HT1080 (cell line): ENCODE measurements at regions not wholly inside any gene's neighbourhood (a gene's known extent, or its start where the extent isn't known, plus 50 kb on each side); places are given as distances from the start of the nearest gene placed in this dataset.
A peak's percentile ranks its signal among the peaks of the same experiment; 100 is the strongest.

Experiments
- DNase-seq: peaks from one replicate; pipeline ENCODE4 v3.0.0-alpha.2; 2015; ENCODE audit warnings: low read depth

DNA sequence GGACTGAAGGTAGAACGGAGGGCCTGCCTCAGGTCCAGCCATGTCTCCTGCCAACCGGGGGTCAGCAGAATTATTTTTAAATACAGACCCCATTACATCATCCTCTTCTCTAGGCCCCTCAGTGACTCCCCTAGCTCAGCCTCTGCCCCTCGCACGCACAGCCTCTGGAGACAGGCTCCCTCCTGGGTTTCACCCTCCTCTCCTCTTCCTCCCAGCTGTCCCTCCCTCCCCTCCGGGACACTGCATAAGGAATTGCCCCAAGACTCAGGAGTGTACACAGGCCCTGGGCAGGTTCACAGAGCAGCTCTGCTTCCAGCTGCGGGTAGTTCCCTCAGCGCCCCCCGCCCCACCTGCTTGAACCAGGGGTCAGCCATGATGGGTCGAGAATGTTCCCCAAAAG, 520.2 kb upstream of the MYT1L start:
- DNase-seq, result no peak

DNA sequence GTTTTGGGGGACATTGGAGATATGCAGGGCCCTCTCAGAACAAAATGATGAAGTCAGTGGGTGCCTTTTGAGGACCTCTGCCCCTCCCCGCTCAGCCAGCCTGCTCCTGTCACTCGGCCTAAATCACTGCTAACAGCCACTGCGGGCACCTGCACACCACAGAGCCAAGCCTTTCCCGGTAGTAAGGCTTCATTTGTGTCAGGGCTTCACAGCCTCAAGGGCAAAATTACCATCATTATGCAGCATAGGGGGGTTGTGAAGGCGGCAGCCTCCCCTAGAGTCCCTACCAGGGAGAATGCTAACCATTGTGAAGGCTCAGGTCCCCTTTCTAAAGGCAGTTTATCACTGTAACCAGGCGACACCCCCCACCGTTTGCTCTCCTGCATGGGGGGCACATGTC, 519.8 kb upstream of the MYT1L start:
- no peak for DNase-seq

DNA sequence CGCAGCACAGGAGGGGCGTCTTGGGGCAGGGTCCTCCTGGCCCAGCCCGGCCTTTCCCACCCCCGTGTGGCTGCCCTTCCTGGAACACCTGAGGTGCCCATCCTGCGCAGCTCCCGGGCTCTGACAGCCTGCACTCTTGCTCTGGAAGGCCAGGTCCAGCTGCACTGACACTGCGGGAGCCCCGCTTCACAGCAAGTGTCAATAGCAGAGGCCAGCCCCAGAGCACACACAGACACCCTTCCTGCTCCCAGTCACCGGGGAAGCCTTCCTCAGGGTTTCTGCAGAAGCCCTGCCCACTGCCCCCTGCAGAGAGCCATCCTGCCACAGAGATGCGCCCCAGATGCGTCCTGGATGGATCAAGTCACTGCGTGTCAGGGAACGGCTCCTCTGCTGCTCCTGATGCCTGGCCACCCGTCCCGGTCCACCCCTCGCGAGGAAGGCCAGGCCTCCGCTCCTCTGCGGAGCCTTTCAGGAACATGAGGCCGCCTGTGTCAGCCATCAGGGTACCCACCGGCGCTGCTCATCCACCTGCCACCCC, 519.2 kb upstream of the MYT1L start:
- DNase-seq, result no peak

DNA sequence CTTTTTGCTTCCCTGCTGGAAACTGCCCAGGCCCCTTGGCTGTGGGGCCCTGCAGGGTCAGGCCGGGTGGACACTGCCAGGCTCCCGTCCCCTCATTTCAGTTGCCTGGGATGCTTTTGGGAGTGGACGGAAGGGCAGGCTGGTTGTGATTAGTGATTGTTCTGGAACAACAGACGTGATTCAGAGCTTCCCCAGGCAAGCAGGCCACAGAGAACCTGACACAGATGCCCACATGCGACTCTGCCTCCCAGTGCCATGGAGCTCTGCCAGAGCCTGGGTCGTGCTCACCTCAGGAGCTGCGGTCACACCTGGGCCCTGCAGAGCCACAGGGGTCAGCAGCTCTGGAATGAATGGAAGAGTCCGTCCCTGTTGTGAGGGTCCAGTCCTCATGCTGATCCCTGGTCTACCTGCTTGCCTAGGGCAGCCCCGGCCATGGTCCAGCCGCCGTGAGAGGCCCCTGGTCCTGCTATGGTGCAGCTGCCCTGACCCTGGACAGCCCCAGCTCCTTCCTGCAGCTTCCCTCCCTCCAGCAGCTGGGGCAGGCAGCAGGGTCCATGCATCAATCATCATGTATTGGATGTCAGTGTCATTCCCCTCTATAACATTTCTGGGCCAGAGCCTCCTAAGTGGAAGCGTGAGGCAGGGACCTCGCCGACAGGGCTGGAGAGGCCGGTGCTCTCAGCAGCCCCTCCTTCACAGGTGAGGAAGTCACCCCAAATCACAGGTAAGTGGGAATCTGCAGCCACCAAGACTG, 518.6 kb upstream of the MYT1L start:
- DNase-seq, result no peak

DNA sequence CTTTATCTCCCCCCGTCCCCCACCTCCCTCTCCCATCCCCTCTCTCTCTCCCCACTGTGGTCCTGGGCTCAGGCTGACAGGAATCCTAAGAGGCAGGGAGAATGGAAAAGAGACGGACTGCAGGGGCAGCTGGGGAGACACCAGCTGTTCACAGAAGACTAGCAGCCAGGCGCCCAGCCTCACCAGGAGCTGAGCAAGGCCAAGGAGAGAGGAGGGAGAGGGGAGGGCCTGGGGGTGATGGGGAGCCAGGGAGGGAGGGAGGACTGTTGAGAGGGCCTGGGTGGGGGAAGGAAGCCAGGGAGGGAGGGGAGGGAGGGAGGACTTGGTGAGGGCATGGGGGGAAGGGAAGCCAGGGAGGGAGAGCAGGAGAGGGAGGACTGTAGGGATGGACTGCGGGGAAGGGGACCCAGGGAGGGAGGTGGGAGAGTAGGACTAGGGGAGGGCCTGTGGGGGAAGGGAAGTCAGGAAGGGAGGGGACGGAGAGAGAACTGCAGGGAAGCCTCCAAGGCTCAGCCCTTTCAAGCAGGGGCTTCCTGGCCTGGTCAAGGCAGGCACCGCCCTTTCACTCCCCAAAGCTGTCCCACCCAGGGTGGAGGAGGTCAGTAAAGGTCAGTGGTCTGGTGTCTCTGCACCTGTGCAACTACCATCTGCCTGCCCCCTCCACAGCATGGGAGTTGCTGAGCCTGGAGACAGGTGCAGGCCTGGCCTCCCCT, 517.7 kb upstream of the MYT1L start:
- no peak for DNase-seq

DNA sequence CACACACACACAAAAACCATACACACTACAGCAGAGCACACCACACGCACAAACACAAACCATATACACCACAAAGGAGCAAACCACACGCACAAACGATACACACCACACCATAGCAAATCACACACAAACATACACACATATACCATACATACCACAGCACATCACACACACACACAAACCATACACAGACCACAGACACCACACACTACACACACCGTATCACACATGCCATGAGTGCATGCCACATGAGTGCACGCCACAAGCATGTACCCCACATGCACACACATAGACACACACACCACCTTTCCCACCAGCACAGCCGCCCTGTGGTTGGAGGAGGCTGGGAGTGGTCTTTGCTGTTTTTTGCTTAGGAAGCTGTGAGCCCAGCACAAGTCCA, 517.1 kb upstream of the MYT1L start:
- DNase-seq, result no peak

DNA sequence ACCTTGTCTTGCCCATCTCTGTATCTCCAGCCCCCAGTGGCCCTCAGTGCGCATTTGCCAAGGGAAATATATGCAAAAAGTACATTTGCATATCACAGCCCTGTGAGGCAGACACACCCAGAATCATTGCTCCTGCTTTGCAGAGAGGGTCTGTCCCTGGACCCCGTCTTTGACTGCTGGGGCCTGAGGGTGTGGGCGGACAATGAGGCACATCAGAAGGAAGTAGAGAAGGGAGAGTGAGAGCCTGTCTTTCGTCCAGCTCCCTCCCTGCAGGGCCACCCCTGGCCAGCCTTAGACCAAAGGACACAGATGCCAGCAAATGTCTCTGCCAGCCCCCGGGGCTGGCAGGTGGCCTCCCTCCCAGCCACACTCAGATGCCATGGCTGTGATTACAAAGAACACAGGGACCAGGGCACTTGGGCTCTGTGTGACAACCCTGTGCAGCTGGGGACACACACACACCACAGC, 516.2 kb upstream of the MYT1L start:
- DNase-seq, result no peak

DNA sequence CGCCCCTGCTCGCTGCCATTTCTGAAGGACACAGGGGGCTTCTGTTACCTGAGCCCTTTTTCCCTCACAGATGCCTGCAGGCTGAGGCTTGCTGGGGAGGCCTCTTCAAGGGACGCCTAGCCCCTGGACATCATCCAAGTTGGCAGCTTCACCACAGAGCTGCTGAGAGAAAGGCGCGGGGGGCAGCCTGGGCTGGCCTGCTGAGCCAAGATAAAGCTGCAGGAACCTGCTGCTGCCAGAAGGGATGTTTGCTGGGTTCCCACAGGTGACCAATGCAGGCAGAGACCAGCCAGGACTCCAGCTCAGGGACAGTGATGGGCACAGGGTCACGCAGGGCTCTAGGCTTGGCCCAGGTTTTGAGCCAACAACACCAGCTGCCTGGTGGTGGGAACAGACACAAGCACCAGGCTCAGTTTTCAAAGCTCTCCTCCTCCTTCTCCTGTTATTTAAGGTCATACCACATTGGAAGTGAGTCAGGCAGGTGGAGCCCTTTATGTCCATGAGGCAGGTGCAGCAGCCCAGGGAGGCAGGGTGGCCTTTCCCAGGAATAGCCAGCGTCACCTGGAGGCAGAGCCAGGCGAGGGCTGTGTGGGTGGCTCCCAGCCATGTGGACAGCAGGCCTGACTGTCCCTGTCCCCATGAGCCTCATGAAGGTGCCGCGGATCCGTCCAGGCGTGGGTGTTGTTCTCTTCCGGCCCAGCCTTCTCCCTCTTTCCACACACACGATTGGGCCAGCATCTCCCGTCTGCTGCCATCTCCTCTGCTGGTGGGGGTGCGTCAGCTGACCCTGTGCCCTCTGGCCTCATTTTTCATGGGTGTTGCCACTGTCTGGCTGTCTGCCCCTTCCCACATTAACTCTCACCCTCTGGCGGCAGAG, 515.5 kb upstream of the MYT1L start:
- DNase-seq, result peak; percentile 15

DNA sequence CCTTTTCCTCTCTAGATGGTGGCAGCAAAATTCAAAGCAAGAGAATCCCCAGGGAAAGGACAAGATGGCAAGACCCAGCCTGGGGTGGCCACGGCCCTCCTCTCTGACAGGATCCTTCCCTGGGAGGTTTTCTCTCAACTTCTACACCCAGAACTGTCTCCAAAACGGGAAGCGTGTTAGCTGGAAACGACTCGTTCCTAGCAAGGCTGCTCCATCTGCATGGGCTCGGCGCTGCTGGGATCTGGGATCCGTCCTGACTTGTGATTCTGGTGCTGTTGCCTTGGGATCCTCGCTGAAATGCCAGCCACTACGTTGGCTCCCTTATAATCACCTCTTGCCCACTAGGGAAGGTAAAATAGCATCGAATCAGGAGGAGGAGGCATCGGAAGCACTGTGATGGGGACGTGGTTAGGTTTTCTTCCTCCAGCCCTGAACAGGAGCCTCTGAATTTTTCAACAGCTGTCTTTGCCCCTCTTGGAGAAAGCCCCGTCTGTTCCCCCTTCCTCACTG, 514.8 kb upstream of the MYT1L start:
- no peak for DNase-seq

DNA sequence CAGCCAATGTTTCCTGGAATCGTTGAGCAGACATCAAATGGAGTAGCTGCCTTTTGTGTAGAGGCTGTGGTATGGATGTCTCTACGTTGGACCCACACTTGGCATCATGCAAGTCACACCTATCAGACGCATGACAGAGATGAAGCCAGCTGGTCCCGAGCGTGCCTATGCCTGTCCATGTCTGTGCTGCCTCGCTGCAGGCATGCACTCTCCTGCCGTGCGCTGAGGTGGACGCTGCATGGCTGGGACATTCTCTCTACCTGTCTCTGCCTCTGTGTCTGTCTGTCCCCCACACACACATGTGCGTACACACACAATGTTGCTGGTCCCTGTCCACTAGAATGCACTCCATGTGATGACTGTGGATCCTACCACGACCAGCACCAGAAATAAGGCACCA, 514.2 kb upstream of the MYT1L start:
- DNase-seq, result no peak

DNA sequence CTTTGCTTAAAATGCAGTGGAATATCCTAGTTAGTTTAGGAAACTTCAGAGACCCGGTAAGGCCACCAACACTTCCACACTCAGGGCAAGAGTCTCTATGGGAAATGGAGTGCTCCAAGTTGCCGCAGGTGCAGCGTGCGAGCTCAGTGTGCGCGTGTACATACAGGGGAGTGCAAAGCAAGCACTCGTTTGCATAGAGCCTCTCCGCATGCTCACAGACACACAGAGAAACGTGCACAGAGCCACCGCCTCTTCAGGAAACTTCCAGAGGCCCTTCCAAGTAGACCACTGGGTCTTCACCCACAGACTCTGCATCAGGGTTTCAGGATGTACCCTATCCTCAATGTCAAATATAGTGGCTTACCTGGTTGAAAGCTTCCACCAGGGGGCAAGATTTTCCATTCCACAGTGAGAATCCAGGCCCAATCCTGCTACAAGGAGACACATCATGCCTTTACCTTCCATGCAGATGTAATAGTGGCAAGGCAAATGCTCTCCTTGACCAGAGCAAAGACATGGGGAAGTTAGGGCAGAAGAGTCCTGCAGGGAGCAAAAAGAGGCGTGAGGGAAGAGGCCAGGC, 513.0 kb upstream of the MYT1L start:
- no peak for DNase-seq

DNA sequence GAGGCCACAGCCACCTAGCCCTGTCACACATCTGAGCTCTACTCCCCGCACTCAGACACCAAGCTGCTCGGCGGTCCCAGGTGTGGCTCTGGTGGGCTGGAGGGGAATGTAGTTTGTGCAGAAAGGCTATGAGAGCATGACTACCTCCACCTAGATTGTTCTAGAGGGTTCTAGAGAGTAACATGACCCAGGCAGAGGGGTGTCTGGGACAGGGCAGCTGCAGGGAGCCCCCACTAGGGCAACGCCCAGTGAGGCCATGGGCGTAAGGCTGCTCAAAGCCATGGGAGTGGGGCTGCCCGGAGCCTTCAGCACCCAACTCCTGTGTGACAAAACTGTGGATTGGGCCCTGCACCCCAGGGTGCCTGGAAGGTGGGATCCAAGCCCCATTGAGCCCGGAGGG, 511.4 kb upstream of the MYT1L start:
- DNase-seq, result no peak

DNA sequence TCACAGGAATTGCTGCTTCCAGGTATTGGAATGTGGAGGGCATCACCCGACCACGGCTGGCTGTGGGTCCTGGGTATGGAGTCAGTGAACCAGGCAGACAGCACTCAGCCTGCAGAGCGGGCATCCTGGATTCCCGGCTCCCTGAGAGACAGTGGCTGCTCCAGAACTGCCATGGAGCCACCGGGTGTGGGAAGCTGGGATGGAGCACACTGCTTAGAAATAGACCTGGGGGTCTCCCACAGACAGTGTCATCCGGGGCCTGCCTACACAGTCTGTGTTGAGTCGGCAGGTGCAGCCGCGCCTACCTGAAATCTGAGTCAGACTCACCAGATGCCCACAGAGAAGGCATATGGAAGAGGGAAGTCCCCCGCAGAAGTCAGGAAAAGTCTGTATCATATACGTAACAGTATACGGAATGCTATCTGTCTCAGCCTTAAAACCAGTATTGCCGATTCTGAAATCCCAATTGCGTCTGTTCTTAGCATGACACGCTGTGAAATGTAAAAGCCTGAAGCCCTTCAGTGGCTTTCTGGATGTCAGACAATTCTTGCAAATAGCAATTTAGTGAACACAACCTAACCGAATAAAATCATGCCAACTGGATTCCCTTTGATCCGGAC, 509.7 kb upstream of the MYT1L start:
- no peak for DNase-seq

DNA sequence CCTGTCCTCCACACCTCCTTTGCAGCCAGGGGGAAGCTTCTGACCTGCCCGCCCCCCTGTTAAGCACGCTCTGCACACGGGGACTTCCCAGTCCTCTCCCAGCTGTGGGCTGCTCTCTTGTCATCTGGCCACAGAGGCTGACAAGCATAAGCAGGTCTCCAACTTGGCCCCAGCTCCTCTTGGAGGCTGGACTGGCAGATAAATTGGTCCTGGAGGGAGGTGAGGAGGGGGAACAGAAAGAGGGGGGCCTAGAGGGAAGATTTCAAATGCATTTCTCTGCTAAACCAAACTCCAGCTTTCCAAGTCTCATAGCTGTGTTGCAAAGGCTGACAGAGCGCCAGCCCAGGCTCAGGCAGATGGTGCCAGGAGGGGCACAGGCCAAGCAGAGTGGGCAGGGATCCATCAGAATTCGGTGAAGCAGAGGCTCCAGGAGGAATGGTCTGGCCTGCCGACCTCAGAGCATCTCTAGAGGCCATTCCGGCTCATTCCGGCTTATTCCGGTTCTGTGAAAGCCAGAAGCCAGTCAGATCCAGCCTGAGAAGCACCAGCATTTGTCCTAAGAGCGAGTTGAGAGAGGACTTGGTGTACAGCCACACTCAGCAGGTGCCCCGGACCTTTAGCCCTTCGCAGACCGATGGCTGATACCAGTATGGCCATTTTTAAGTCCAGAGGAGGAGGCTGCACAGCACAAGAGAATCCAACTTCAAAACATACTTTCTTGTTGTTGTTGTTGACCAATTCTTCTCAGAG, 508.9 kb upstream of the MYT1L start:
- no peak for DNase-seq

DNA sequence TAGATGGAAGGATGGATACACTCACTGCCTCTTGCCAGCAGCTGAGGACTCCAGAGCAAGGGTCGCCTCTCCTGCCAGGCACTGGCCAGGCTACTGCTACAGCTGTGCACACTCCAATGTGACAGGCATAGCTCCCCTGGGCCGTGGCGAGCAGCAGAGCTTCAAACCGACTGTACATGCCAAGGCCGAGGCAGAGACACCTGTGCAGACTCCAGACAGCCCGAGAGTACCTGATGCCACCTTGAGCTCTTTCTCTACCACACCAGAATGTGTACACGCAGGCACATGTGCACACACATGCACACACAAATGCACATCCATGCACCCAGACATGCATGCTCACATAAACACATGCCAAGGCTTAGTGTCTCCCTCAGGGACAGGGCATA, 508.3 kb upstream of the MYT1L start:
- DNase-seq, result no peak

DNA sequence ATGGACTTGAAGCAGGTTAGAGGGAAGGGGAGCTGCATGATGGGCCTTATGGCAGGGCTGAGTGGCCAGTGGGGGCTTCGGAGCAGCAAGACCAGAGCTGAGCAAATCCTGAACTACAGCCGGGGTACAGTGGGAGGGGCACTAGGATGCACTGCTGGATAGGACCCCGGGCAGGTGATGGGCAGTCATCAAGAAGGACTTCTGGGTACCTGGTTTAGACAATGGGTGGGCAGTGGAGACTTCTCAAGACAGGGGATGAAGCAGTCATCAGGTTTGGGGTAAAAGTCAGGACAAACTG, 507.4 kb upstream of the MYT1L start:
- DNase-seq, result no peak

DNA sequence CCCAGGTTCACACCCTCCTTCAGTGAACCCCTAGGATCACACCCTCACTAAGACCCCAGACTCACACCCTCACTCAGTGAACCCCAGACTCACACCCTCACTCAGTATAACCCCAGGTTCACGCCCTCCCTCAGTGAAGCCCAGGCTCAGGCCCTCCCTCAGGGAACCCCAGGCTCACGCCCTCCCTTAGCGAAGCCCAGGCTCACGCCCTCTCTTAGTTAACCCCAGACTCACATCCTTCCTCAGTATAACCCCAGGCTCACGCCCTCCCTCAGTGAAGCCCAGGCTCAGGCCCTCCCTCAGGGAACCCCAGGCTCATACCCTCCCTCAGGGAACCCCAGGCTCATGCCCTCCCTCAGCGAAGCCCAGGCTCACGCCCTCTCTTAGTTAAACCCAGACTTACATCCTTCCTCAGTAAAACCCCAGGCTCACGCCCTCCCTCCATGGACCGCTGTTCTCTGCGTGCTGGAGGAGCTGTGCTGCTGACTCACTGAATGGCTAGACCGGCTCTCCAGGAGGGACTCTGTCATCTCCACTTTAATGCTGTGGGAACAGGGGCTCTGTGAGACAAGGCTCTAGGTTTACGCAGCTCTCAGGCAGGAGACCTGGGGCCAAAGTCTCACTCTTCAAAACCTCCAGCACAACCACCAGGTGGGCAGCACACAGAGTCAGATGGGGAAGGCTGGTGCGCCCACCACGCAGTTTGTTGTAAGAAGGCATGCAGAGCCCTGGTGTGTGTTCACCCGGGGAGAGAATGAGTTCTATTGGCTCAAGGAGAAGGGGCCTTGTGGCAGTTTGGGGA, 506.9 kb upstream of the MYT1L start:
- DNase-seq, result no peak

DNA sequence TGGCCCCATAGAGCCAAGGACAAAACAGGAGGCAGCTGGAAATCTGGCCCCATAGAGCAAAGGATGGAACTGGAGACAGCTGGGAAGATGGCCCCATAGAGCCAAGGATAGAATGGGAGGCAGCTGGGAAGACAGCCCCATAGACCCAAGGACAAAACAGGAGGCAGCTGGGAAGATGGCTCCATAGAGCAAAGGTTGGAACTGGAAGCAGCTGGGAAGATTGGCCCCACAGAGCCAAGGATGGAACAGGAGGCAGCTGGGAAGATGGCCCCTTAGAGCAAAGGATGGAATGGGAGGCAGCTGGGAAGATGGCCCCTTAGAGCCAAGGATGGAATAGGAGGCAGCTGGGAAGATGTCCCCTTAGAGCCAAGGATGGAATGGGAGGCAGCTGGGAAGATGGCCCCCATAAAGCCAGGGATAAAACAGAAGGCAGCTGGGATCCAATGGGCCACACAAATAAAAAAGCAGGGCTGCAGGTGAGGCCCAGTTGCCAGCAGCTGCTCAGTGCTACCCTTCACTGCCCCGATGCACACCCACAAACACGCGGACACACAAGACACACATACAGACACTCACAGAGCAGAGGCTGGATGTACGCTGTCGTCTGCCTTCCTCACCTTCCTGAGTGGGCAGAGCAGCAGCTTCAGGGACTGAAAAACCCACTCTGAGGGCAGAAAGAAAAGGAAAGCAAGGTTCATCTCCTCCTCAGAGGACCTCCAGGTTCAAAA, 505.4 kb upstream of the MYT1L start:
- DNase-seq, result no peak
